Common myeloid progenitor, CD34-positive (primary cell): ENCODE measurements at regions not wholly inside any gene's neighbourhood (a gene's known extent, or its start where the extent isn't known, plus 50 kb on each side); places are given as distances from the start of the nearest gene placed in this dataset.
"Not testable (repeated sequence)": the region's sequence is repeated elsewhere in the genome, so short reads cannot be mapped to it uniquely, and the experiment has no call there.

ENCODE experiments used
- CTCF ChIA-PET: fragments of 350-600 bp; sonication (Branson Sonifier 250); formaldehyde crosslinking; loops from one replicate; lab custom pipeline; 2021; ENCODE audit warnings: antibody characterized with exemption; lab: Charles Lee
- POLR2A ChIA-PET: fragments of 350-600 bp; sonication (Branson Sonifier 250); formaldehyde crosslinking; loops from one replicate; lab custom pipeline; 2021; ENCODE audit warnings: antibody characterized with exemption; lab: Charles Lee
- DNase-seq, 3 donors: peaks; one replicate each; pipeline versions ENCODE4 v3.0.0 to v3.0.0-alpha.2; 2013
- H3K27ac ChIP-seq, 2 experiments: 1 replicate in 1 of 2; 2 replicates in 1 of 2; pipeline ENCODE4 v1.7.0; 2013; ENCODE audit warnings: inconsistent platforms in 2 of 2, low read length in 2 of 2, mild to moderate bottlenecking in 2 of 2, low read depth in 1 of 2, moderate library complexity in 1 of 2; ENCODE audit not compliant: severe bottlenecking in 2 of 2, insufficient read depth in 1 of 2, poor library complexity in 1 of 2
- H3K27me3 ChIP-seq, 5 experiments: replicated peaks in 2 of 5; 1 replicate in 3 of 5; 2 replicates in 2 of 5; pipeline versions ENCODE4 v1.6.1 to v1.7.0; 2013; ENCODE audit warnings: low read length in 4 of 5, mild to moderate bottlenecking in 2 of 5, moderate library complexity in 2 of 5, inconsistent platforms in 1 of 5; ENCODE audit not compliant: insufficient read depth in 5 of 5, control insufficient read depth in 4 of 5
- H3K36me3 ChIP-seq, 4 experiments: 1 replicate in 2 of 4; 2 replicates in 2 of 4; pipeline versions ENCODE4 v1.6.1 to v1.7.0; 2013; ENCODE audit warnings: low read length in 3 of 4, control low read depth in 1 of 4, mild to moderate bottlenecking in 1 of 4; ENCODE audit not compliant: control insufficient read depth in 4 of 4, insufficient read depth in 4 of 4
- H3K4me1 ChIP-seq, 4 experiments: 1 replicate in 3 of 4; 2 replicates in 1 of 4; pipeline versions ENCODE4 v1.6.1 to v1.7.1; 2013; ENCODE audit warnings: low read length in 3 of 4, mild to moderate bottlenecking in 3 of 4, control low read depth in 1 of 4, inconsistent platforms in 1 of 4, moderate library complexity in 1 of 4; ENCODE audit not compliant: control insufficient read depth in 4 of 4, insufficient read depth in 4 of 4; ENCODE audit errors: control extremely low read depth in 1 of 4
- H3K4me3 ChIP-seq, 7 experiments: 1 replicate in 4 of 7; 2 replicates in 3 of 7; pipeline versions ENCODE4 v1.5.1 to v1.7.0; 2013; ENCODE audit warnings: mild to moderate bottlenecking in 7 of 7, low read length in 6 of 7, moderate library complexity in 6 of 7, inconsistent platforms in 2 of 7, low read depth in 2 of 7, control low read depth in 1 of 7; ENCODE audit not compliant: insufficient read depth in 4 of 7, control insufficient read depth in 1 of 7; ENCODE audit errors: extremely low read depth in 1 of 7
- H3K9me3 ChIP-seq, 5 experiments: 1 replicate in 4 of 5; 2 replicates in 1 of 5; pipeline versions ENCODE4 v1.6.1 to v1.7.1; 2013; ENCODE audit warnings: low read length in 4 of 5, mild to moderate bottlenecking in 2 of 5, inconsistent platforms in 1 of 5, low read depth in 1 of 5, moderate library complexity in 1 of 5; ENCODE audit not compliant: control insufficient read depth in 4 of 5, insufficient read depth in 2 of 5; ENCODE audit errors: control extremely low read depth in 1 of 5
- WGBS: methylation state at CpG from one replicate; pipeline ENCODE4 v1.1.5; 2013; ENCODE audit not compliant: insufficient coverage; 5-methylcytosine and 5-hydroxymethylcytosine counted together

DNA sequence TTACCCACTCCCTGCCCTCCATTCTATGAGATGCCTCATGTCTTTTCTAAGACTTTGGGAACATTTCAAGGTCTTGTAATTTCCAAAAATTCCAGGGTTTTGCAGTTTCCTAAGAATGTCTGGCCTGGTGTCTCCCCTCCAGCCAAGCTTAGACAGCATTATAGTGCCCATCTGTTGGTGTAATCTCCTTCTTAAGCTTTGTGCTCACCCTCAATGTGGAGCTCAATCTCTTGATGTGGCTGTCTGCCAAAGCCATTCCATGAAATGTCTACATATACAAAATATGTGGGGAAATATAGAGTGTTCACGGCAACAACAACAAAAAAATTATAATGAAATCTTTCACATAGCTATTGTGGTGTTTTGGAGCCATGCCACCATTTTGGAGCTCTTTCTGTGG, 558.4 kb downstream of the PIK3C3 start:
- Histone ChIP-seq H3K4me3 (no peak overlapping the region), H3K36me3 (no peaks in the 10 kb centered on the region), H3K27ac (no peak overlapping the region), H3K27me3 (no peaks in the 10 kb centered on the region), H3K9me3 (no peaks in the 10 kb centered on the region), H3K4me1 (no peaks in the 10 kb centered on the region)
- ChIA-PET CTCF (no interaction called here), POLR2A (no interaction called here)
- no peak for DNase-seq
- no CpG with 5 or more reads among the region's 1 CpG for WGBS

DNA sequence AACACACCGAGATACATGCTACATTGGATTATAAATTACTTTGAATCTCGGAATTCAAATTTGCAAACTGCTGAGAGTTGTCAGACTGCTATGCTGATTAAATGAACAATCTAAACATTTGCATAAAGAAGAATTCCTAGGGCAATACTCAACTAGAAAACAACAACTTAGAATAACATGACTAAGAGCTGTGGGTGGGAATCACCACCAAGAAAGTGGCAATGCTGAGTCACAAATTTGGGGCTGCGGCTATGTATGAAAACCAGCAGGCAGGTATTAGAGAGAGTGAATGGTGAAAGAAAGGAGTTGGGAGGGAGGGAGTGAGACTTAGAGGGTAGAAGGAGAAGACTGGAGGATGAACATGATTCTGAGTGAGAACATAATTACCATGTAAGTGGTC, 559.5 kb downstream of the PIK3C3 start:
- Histone ChIP-seq H3K4me3 (no peak overlapping the region), H3K36me3 (no peaks in the 10 kb centered on the region), H3K27ac (no peak overlapping the region), H3K9me3 (no peaks in the 10 kb centered on the region), H3K27me3 (no peaks in the 10 kb centered on the region), H3K4me1 (no peaks in the 10 kb centered on the region)
- 100% methylated on average over 1 of the region's 3 CpGs for WGBS
- no peak for DNase-seq
- POLR2A ChIA-PET, result no interaction called here
- CTCF ChIA-PET, result no interaction called here

DNA sequence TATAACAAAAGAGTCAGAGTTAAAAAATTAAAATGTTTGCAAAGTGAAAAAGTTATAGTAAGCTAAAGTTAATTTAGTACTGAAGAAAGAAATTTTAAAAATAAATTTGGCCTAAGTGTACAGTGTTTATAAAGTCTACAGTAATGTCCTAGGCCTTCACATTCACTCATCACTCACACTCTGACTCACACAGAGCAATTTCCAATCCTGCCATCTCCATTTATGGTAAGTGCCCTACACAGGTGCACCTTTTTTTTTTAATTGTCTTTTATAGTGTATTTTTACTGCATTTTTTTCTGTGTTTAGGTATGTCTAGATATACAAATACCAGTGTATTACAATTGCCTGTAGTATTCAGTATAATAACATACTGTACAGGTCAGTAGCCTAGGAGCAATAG, 562.9 kb downstream of the PIK3C3 start:
- H3K4me3 ChIP-seq, result no peak overlapping the region
- no peaks in the 10 kb centered on the region for H3K4me1 ChIP-seq
- no peaks in the 10 kb centered on the region for H3K27me3 ChIP-seq
- ChIA-PET POLR2A (no interaction called here), CTCF (no interaction called here)
- no peak for DNase-seq
- H3K9me3 ChIP-seq, result no peaks in the 10 kb centered on the region
- no peak overlapping the region for H3K27ac ChIP-seq
- H3K36me3 ChIP-seq, result no peaks in the 10 kb centered on the region

DNA sequence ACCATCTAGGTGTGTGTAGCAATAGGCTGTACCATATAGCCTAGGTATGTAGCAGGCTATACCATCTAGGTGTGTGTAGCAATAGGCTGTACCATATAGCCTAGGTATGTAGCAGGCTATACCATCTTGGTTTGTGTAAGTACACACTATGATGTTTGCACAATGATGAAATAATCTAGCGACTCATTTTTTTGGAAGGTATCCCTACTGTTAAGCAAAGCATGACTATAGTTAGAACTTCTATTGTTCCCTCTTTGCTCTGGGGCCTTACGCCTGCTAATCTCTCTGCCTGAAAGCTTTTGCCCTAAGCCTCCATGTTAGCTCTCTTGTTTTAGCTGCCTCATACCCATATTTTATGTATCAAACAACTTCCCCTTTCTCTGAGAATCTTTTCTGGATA, 563.3 kb downstream of the PIK3C3 start:
- H3K4me3 ChIP-seq, POLR2A ChIA-PET, CTCF ChIA-PET: not testable (repeated sequence)

DNA sequence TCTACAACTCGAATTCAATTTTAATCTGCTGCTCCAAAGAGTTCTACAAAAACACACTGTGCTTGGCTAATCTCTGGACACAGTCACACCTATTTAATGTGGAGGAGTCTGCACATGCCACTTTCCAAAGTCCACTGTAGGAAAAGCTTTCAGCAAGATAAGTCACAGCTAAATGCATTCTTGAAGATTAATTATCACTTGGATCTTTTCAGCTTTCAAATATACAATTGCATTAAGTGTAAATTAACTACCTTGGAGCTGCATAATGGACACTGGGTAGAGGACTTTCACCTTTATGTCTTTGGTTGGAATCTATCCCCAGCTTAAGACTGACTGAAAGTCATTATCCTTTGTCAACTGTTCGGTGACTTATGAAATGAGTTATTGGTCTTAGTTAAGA, 565.1 kb downstream of the PIK3C3 start:
- H3K9me3 ChIP-seq, result no peaks in the 10 kb centered on the region
- ChIA-PET POLR2A (no interaction called here), CTCF (no interaction called here)
- H3K27me3 ChIP-seq, result no peaks in the 10 kb centered on the region
- WGBS, result 76% methylated on average over 2 of the region's 2 CpGs
- H3K36me3 ChIP-seq, result no peaks in the 10 kb centered on the region
- H3K4me1 ChIP-seq, result no peaks in the 10 kb centered on the region
- H3K27ac ChIP-seq, result no peak overlapping the region
- DNase-seq, result no peak
- no peak overlapping the region for H3K4me3 ChIP-seq

More for the DNA sequence above, 563.3 kb downstream of the PIK3C3 start:
- DNase-seq, H3K36me3 ChIP-seq, H3K4me1 ChIP-seq, H3K27ac ChIP-seq, H3K9me3 ChIP-seq, H3K27me3 ChIP-seq: not testable (repeated sequence)
- 100% methylated on average over 2 of the region's 2 CpGs for WGBS

DNA sequence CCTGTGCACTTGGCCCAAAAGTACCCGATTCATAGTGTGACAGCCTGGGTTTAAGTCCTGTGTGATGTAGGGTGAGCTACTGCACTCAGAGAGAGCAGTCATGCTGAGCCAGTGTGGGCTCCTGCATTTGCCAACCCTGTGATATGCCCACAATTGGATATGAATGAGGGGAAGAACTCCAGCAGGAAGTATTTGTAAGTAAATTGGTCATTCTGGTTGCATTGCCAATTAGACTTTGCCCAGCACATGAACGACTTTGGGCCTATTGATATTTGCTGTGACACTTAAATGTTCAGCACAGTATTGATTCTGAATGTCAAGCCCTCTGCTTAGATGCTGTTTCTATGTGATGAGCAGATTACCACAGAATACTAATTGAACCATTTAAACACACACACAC, 570.9 kb downstream of the PIK3C3 start:
- POLR2A ChIA-PET, result no interaction called here
- no peaks in the 10 kb centered on the region for H3K4me1 ChIP-seq
- no peak for DNase-seq
- no peak overlapping the region for H3K4me3 ChIP-seq
- CTCF ChIA-PET, result no interaction called here
- no peaks in the 10 kb centered on the region for H3K36me3 ChIP-seq
- no peak overlapping the region for H3K27ac ChIP-seq
- 86% methylated on average over 2 of the region's 2 CpGs for WGBS
- H3K27me3 ChIP-seq, result no peaks in the 10 kb centered on the region
- H3K9me3 ChIP-seq, result no peaks in the 10 kb centered on the region

DNA sequence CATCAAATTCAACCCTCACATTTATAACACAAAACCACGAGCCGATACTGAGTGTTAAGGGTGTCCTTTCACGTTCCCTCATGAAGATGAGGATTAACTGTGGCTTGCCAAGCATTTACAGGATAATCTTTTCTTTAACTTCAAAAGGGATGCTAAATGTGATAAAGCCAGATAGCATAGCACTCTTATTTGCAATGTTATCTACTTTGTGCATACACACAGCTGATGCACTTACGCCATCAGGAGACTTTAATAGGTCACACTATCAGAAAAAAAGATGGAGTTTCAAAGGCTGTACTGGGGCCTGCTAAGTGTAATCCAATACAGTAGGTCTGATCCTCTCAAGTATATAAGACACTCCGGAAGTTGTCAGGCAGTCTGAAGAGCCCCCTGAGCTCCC, 572.7 kb downstream of the PIK3C3 start:
- no peak overlapping the region for H3K27ac ChIP-seq
- no peak overlapping the region for H3K4me3 ChIP-seq
- ChIA-PET POLR2A (no interaction called here), CTCF (no interaction called here)
- no peak for DNase-seq
- WGBS, result 96% methylated on average over 4 of the region's 5 CpGs
- no peaks in the 10 kb centered on the region for H3K9me3 ChIP-seq
- H3K4me1 ChIP-seq, result no peaks in the 10 kb centered on the region
- no peaks in the 10 kb centered on the region for H3K27me3 ChIP-seq
- no peaks in the 10 kb centered on the region for H3K36me3 ChIP-seq
